CD8-positive, alpha-beta memory T cell (primary cell): ENCODE measurements at regions not wholly inside any gene's neighbourhood (a gene's known extent, or its start where the extent isn't known, plus 50 kb on each side); places are given as distances from the start of the nearest gene placed in this dataset.

Experiments used
- CTCF ChIA-PET: fragments of 350-600 bp; sonication (Branson Sonifier 250); formaldehyde crosslinking; loops from one replicate; lab custom pipeline; 2021; ENCODE audit warnings: antibody characterized with exemption; lab: Charles Lee
- POLR2A ChIA-PET: fragments of 350-600 bp; sonication (Branson Sonifier 250); formaldehyde crosslinking; loops from one replicate; lab custom pipeline; 2021; ENCODE audit warnings: antibody characterized with exemption; lab: Charles Lee
- DNase-seq, 5 donors: peaks; one replicate each; pipeline versions ENCODE4 v3.0.0 to v3.0.0-alpha.2; 2020 to 2022; ENCODE audit warnings: mixed read lengths in 1 of 5
- H3K27ac ChIP-seq: one replicate; pipeline ENCODE4 v1.7.0; 2013; ENCODE audit warnings: low read depth, mild to moderate bottlenecking, low read length, moderate library complexity
- H3K27me3 ChIP-seq: 2 replicates; pipeline ENCODE4 v1.7.0; 2013; ENCODE audit warnings: low read length, mild to moderate bottlenecking; ENCODE audit not compliant: insufficient read depth, poor library complexity, severe bottlenecking
- H3K36me3 ChIP-seq: 2 replicates; pipeline ENCODE4 v1.7.0; 2013; ENCODE audit warnings: mild to moderate bottlenecking, low read length, moderate library complexity; ENCODE audit not compliant: insufficient read depth
- H3K4me1 ChIP-seq: 2 replicates; pipeline ENCODE4 v1.7.0; 2013; ENCODE audit warnings: mild to moderate bottlenecking, low read length, moderate library complexity; ENCODE audit not compliant: insufficient read depth
- H3K4me3 ChIP-seq: 2 replicates; pipeline ENCODE4 v1.7.0; 2013; ENCODE audit warnings: mild to moderate bottlenecking, low read length
- H3K9me3 ChIP-seq: 2 replicates; pipeline ENCODE4 v1.7.0; 2013; ENCODE audit warnings: mild to moderate bottlenecking, low read length
- H3K27ac Mint-ChIP-seq, 8 donors: one replicate each; pipeline ENCODE4 v1.8.0; 2020 to 2021; ENCODE audit warnings: mixed read lengths in 8 of 8, mild to moderate bottlenecking in 6 of 8, inconsistent platforms in 3 of 8, moderate library complexity in 3 of 8
- H3K27me3 Mint-ChIP-seq, 2 donors: one replicate each; pipeline ENCODE4 v1.8.0; 2020 to 2021; ENCODE audit warnings: mixed read lengths in 2 of 2, mild to moderate bottlenecking in 1 of 2, moderate library complexity in 1 of 2
- H3K36me3 Mint-ChIP-seq, 3 donors: one replicate each; pipeline ENCODE4 v1.8.0; 2020 to 2021; ENCODE audit warnings: mixed read lengths in 3 of 3, inconsistent platforms in 1 of 3, mild to moderate bottlenecking in 1 of 3
- H3K4me1 Mint-ChIP-seq, 3 donors: one replicate each; pipeline ENCODE4 v1.8.0; 2020 to 2021; ENCODE audit warnings: mixed read lengths in 3 of 3, inconsistent platforms in 1 of 3, mild to moderate bottlenecking in 1 of 3
- H3K4me3 Mint-ChIP-seq, 7 donors: one replicate each; pipeline ENCODE4 v1.8.0; 2020 to 2021; ENCODE audit warnings: mixed read lengths in 7 of 7, mild to moderate bottlenecking in 6 of 7, moderate library complexity in 4 of 7, inconsistent platforms in 2 of 7
- H3K9me3 Mint-ChIP-seq, 5 donors: one replicate each; pipeline ENCODE4 v1.8.0; 2020 to 2022; ENCODE audit warnings: mixed read lengths in 5 of 5, mild to moderate bottlenecking in 3 of 5, moderate library complexity in 2 of 5, inconsistent platforms in 1 of 5

DNA sequence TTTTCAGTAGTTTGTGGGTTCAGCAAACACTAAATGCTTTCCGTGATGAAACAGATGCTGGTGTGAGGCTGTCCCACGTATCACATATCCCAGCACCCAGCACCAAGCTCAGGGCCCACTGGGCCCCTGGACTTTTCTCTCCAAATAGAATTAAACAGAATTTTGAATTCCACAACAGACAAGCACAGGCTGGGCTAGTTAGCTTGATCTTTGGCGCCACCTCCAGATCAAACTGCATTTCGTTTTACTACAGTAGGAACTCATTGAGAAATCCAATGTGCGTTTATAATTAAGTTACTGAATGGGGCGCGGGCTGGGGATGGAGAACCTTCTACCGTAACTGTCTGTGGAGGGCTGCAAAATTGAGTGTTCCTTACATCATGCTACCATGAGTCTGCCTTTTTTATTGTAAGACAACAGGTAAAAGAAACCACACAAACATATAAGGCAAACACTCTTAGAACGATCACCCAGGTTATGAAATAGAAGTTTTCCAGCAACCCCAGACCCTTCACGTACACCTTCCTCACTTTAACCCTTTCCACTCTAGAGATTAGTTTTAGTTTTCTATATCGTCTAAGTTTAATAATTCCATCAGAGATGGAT, 107.8 kb downstream of the ZFP64 start:
- H3K9me3 Mint-ChIP-seq = peaks cover 0 to 13% (median 8%) of the 10 kb centered on the region in 5 donors
- peaks cover 14 to 39% (median 34%) of the 10 kb centered on the region in 3 donors for H3K36me3 Mint-ChIP-seq
- peak in 4 of 5 donors; percentile 32 to 68 (median 36) for DNase-seq
- Histone ChIP-seq H3K9me3 (peaks cover 7% of the 10 kb centered on the region), H3K4me1 (no peaks in the 10 kb centered on the region), H3K27me3 (no peaks in the 10 kb centered on the region), H3K4me3 (no peak overlapping the region), H3K27ac (no peak overlapping the region), H3K36me3 (no peaks in the 10 kb centered on the region)
- no peaks in the 10 kb centered on the region for H3K27me3 Mint-ChIP-seq
- no peak overlapping the region for H3K4me3 Mint-ChIP-seq
- peak overlapping the region in 3 of 8 donors; percentile 19 to 78 (median 44) for H3K27ac Mint-ChIP-seq
- peaks cover 19 to 28% (median 24%) of the 10 kb centered on the region in 3 donors for H3K4me1 Mint-ChIP-seq
- CTCF ChIA-PET = interaction anchor here (0.8 to 4.2 kb wide), 11 partner anchors 10 to 713 kb away, joined by 3 to 16 read pairs (median 4); no protein-coding TSS in a partner anchor
- POLR2A ChIA-PET = no interaction called here

GRCh38 chr20:52082612-52083011, 109.0 kb downstream of the ZFP64 start:
- no peak overlapping the region for H3K4me3 ChIP-seq
- no peaks in the 10 kb centered on the region for H3K4me1 ChIP-seq
- peaks cover 19 to 28% (median 24%) of the 10 kb centered on the region in 3 donors for H3K4me1 Mint-ChIP-seq
- no peak overlapping the region for H3K27ac ChIP-seq
- H3K36me3 Mint-ChIP-seq = peaks cover 11 to 28% (median 23%) of the 10 kb centered on the region in 3 donors
- H3K9me3 ChIP-seq = peaks cover 4% of the 10 kb centered on the region
- ChIA-PET POLR2A (no interaction called here), CTCF (interaction anchor here (0.7 to 4.2 kb wide), 7 partner anchors 9 to 442 kb away, joined by 3 to 16 read pairs (median 4); no protein-coding TSS in a partner anchor)
- H3K27ac Mint-ChIP-seq = peak overlapping the region in 6 of 8 donors; percentile 12 to 89 (median 63)
- H3K27me3 Mint-ChIP-seq = no peaks in the 10 kb centered on the region
- H3K36me3 ChIP-seq = no peaks in the 10 kb centered on the region
- H3K4me3 Mint-ChIP-seq = peak overlapping the region in 4 of 7 donors; percentile 8 to 20 (median 16)
- peaks cover 0 to 11% (median 8%) of the 10 kb centered on the region in 5 donors for H3K9me3 Mint-ChIP-seq
- H3K27me3 ChIP-seq = no peaks in the 10 kb centered on the region
- no peak for DNase-seq

DNA sequence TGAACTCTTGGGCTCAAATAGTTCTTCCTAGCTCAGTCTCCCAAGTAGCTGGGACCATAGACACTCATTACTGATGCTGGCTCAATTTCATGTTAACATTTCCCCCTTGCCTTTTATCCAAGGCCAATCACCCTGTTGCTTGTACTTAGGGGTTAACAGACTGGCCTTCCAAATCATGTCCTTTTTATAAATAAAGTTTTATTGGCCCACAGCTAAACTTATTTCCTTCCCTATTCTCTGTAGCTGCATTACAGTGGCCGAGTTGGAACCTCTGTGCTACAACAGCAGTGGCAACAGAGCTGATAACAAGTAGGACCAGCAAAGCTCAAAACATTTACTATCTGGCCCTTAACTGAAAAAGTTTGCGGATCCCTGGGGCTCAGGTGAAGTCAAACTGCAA, 109.8 kb downstream of the ZFP64 start:
- peaks cover 0 to 3% (median 0%) of the 10 kb centered on the region in 5 donors for H3K9me3 Mint-ChIP-seq
- H3K4me1 Mint-ChIP-seq = peaks cover 19 to 28% (median 24%) of the 10 kb centered on the region in 3 donors
- H3K27ac Mint-ChIP-seq = peak overlapping the region in 1 of 8 donors; percentile 0
- peaks cover 6 to 19% (median 15%) of the 10 kb centered on the region in 3 donors for H3K36me3 Mint-ChIP-seq
- POLR2A ChIA-PET = no interaction called here
- H3K4me3 Mint-ChIP-seq = no peak overlapping the region
- Histone ChIP-seq H3K9me3 (no peaks in the 10 kb centered on the region), H3K36me3 (no peaks in the 10 kb centered on the region), H3K4me3 (no peak overlapping the region), H3K4me1 (no peaks in the 10 kb centered on the region), H3K27me3 (no peaks in the 10 kb centered on the region), H3K27ac (no peak overlapping the region)
- no peak for DNase-seq
- CTCF ChIA-PET = interaction anchor here (2.7 to 4.2 kb wide), 2 partner anchors 282 to 441 kb away, joined by 12 to 16 read pairs; no protein-coding TSS in a partner anchor
- no peaks in the 10 kb centered on the region for H3K27me3 Mint-ChIP-seq

DNA sequence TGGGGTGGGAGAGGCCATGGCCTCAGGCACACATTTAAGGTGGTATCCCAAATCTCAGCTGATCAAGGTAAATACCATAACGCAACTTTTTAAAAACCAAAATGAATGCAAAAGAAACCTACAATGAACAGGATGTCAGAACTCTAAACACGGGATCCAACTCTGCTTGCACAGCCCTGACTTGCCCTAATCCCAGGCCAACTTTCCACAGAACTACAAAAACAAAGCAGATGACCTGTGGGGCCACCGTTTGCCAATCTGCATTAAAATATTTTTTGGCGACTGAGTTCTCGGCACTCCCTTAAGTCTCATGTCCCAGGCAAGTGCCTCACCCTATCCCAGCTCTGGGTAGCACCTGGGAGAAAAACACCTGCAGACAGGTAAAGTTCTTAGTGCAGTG, 110.5 kb downstream of the ZFP64 start:
- peaks cover 7 to 15% (median 8%) of the 10 kb centered on the region in 3 donors for H3K36me3 Mint-ChIP-seq

GRCh38 chr20:52078289-52078688, 113.3 kb downstream of the ZFP64 start:
- Histone ChIP-seq H3K4me3 (no peak overlapping the region), H3K4me1 (no peaks in the 10 kb centered on the region), H3K27ac (no peak overlapping the region), H3K36me3 (no peaks in the 10 kb centered on the region), H3K27me3 (no peaks in the 10 kb centered on the region), H3K9me3 (no peaks in the 10 kb centered on the region)
- Mint-ChIP-seq H3K27ac (no peak overlapping the region), H3K36me3 (peaks cover 0 to 2% (median 0%) of the 10 kb centered on the region in 3 donors), H3K4me1 (peaks cover 15 to 21% (median 18%) of the 10 kb centered on the region in 3 donors), H3K4me3 (no peak overlapping the region), H3K27me3 (no peaks in the 10 kb centered on the region), H3K9me3 (no peaks in the 10 kb centered on the region)
- DNase-seq = no peak
- ChIA-PET POLR2A (no interaction called here), CTCF (no interaction called here)

More for the DNA sequence above, 110.5 kb downstream of the ZFP64 start:
- Mint-ChIP-seq H3K9me3 (no peaks in the 10 kb centered on the region), H3K4me3 (no peak overlapping the region), H3K27ac (no peak overlapping the region), H3K27me3 (no peaks in the 10 kb centered on the region), H3K4me1 (peaks cover 19 to 28% (median 24%) of the 10 kb centered on the region in 3 donors)
- Histone ChIP-seq H3K27ac (no peak overlapping the region), H3K27me3 (no peaks in the 10 kb centered on the region), H3K4me1 (no peaks in the 10 kb centered on the region), H3K36me3 (no peaks in the 10 kb centered on the region), H3K9me3 (no peaks in the 10 kb centered on the region), H3K4me3 (no peak overlapping the region)
- ChIA-PET POLR2A (no interaction called here), CTCF (interaction anchor here (2.7 to 4.2 kb wide), 2 partner anchors 281 to 441 kb away, joined by 12 to 16 read pairs; no protein-coding TSS in a partner anchor)
- DNase-seq = no peak

GRCh38 chr20:52076164-52076563, 115.4 kb downstream of the ZFP64 start:
- no peak overlapping the region for H3K4me3 Mint-ChIP-seq
- ChIA-PET CTCF (no interaction called here), POLR2A (no interaction called here)
- H3K27ac Mint-ChIP-seq = no peak overlapping the region
- Histone ChIP-seq H3K9me3 (no peaks in the 10 kb centered on the region), H3K4me3 (no peak overlapping the region), H3K36me3 (no peaks in the 10 kb centered on the region), H3K4me1 (no peaks in the 10 kb centered on the region), H3K27ac (no peak overlapping the region), H3K27me3 (no peaks in the 10 kb centered on the region)
- no peaks in the 10 kb centered on the region for H3K27me3 Mint-ChIP-seq
- peaks cover 0 to 7% (median 0%) of the 10 kb centered on the region in 3 donors for H3K36me3 Mint-ChIP-seq
- no peaks in the 10 kb centered on the region for H3K9me3 Mint-ChIP-seq
- DNase-seq = no peak
- H3K4me1 Mint-ChIP-seq = no peaks in the 10 kb centered on the region

DNA sequence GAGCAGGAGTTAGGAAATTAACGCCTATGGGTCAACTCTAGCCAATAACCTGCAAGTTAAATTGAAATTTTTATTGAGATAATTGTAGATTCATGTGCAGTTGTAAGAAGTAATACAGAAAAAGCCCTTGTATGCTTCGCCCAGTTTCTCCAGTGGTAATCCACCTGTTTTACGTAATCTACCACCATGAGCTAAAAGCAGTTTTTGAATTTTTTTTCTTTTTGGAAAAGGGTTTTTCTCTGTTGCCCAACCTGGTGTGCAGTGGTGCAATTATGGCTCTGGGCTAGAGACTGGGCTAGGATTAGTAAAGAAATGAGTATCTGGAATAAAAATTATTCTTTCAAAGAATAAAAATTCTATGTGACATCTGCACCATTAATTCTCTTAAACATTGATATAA, 116.2 kb downstream of the ZFP64 start:
- POLR2A ChIA-PET = no interaction called here

GRCh38 chr20:52071136-52071535, 120.4 kb downstream of the ZFP64 start:
- H3K4me3 ChIP-seq = no peak overlapping the region
- ChIA-PET POLR2A (no interaction called here), CTCF (no interaction called here)
- DNase-seq = no peak
- H3K9me3 Mint-ChIP-seq = no peaks in the 10 kb centered on the region
- no peaks in the 10 kb centered on the region for H3K4me1 ChIP-seq
- no peaks in the 10 kb centered on the region for H3K27me3 ChIP-seq
- no peaks in the 10 kb centered on the region for H3K36me3 ChIP-seq
- H3K4me1 Mint-ChIP-seq = no peaks in the 10 kb centered on the region
- peaks cover 0 to 6% (median 0%) of the 10 kb centered on the region in 3 donors for H3K36me3 Mint-ChIP-seq
- H3K9me3 ChIP-seq = no peaks in the 10 kb centered on the region
- no peak overlapping the region for H3K27ac Mint-ChIP-seq
- no peak overlapping the region for H3K27ac ChIP-seq
- H3K27me3 Mint-ChIP-seq = no peaks in the 10 kb centered on the region
- no peak overlapping the region for H3K4me3 Mint-ChIP-seq

More for the DNA sequence above, 116.2 kb downstream of the ZFP64 start:
- CTCF ChIA-PET = no interaction called here
- Histone ChIP-seq H3K4me3 (no peak overlapping the region), H3K36me3 (no peaks in the 10 kb centered on the region), H3K4me1 (no peaks in the 10 kb centered on the region), H3K27ac (no peak overlapping the region), H3K27me3 (no peaks in the 10 kb centered on the region), H3K9me3 (no peaks in the 10 kb centered on the region)
- Mint-ChIP-seq H3K27ac (no peak overlapping the region), H3K4me3 (no peak overlapping the region), H3K4me1 (no peaks in the 10 kb centered on the region), H3K9me3 (no peaks in the 10 kb centered on the region), H3K27me3 (no peaks in the 10 kb centered on the region), H3K36me3 (peaks cover 0 to 7% (median 0%) of the 10 kb centered on the region in 3 donors)
- no peak for DNase-seq
